ENCODE measurements at regions not wholly inside any gene's neighbourhood (a gene's known extent, or its start where the extent isn't known, plus 50 kb on each side); places are given as distances from the start of the nearest gene placed in this dataset.

DNA sequence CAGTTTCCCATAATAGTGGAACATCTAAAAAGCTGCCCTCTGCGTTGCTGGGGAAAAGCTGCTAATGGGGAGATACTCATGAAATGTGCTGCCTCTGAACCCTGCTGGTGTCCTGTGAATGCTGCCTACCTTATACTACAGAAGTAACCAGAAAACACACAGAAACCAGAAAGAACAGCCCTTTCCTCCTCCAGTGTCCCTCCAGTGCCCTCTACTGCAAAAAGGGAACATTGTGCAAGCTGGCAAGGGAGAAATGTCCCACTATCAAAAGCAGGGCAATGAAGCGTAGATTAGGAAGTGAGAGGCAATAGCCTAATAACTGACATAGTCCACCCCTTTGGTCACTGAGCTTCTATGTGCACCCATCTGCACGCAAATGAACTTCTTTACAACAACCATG lies 162.7 kb upstream of the ETAA1 start:
- Mint-ChIP-seq H3K27ac (ENCODE audit: unreplicated experiment) (no peak overlapping the region), H3K36me3 (ENCODE audit: low read depth, unreplicated experiment) (no peaks in the 10 kb centered on the region), H3K27me3 (ENCODE audit: unreplicated experiment) (peaks cover 2% of the 10 kb centered on the region), H3K9me3 (ENCODE audit: unreplicated experiment) (no peaks in the 10 kb centered on the region), H3K4me3 (ENCODE audit: unreplicated experiment) (no peak overlapping the region), H3K4me1 (ENCODE audit: unreplicated experiment) (no peaks in the 10 kb centered on the region)
- DNase-seq (ENCODE audit: low spot score): no peak
- TF ChIP-seq CTCF (IDR thresholded peaks at IDR 0.05; ENCODE audit: unreplicated experiment): no peak

DNA sequence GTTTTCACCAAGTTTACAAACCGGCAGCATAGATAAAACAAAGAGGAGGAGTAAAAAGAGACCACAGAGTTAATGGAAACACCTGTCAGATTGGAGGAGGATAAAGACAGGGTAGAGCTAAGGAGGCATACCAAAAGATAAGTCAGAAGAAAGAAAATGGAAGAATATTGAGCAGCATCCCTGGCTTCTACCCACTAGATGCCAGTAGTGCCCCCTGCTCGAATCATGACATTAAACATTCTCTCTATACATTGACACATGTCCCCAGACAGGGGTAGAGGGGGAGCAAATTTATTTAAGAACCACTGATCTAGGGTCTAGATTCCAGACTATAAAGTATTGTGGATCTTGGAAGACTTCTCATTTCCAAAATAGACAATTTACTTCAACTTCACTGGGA lies 159.8 kb upstream of the ETAA1 start:
- no peak for DNase-seq (ENCODE audit: low spot score)
- no peak for TF ChIP-seq CTCF (IDR thresholded peaks at IDR 0.05; ENCODE audit: unreplicated experiment)
- H3K9me3 Mint-ChIP-seq (ENCODE audit: unreplicated experiment): no peaks in the 10 kb centered on the region
- H3K27me3 Mint-ChIP-seq (ENCODE audit: unreplicated experiment): peaks cover 2% of the 10 kb centered on the region
- no peak overlapping the region for H3K4me3 Mint-ChIP-seq (ENCODE audit: unreplicated experiment)
- H3K36me3 Mint-ChIP-seq (ENCODE audit: low read depth, unreplicated experiment): no peaks in the 10 kb centered on the region
- peaks cover 2% of the 10 kb centered on the region for H3K4me1 Mint-ChIP-seq (ENCODE audit: unreplicated experiment)
- no peak overlapping the region for H3K27ac Mint-ChIP-seq (ENCODE audit: unreplicated experiment)

DNA sequence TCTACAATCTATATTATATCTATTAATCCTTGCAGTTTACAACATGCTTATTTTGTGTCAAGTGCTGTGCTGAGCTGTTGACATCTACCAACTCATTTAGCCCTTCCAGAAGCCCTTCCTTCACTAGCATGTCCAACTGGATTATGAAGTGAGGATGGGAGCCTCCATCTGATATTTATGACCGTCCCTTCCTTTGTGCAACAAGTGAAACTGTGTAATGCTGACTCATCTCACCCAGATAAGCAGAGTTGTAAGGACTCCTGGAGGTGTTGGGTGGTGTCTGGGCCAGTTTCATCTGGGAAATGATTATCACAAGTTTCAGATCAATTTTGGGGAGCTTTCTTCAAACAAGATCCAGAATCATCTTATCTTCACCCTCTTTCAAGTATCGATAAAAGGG lies 156.6 kb upstream of the ETAA1 start:
- H3K4me1 Mint-ChIP-seq (ENCODE audit: unreplicated experiment): peaks cover 2% of the 10 kb centered on the region
- H3K36me3 Mint-ChIP-seq (ENCODE audit: low read depth, unreplicated experiment): no peaks in the 10 kb centered on the region
- TF ChIP-seq CTCF (IDR thresholded peaks at IDR 0.05; ENCODE audit: unreplicated experiment): no peak
- H3K27ac Mint-ChIP-seq (ENCODE audit: unreplicated experiment): no peak overlapping the region
- H3K4me3 Mint-ChIP-seq (ENCODE audit: unreplicated experiment): no peak overlapping the region
- no peaks in the 10 kb centered on the region for H3K9me3 Mint-ChIP-seq (ENCODE audit: unreplicated experiment)
- peaks cover 2% of the 10 kb centered on the region for H3K27me3 Mint-ChIP-seq (ENCODE audit: unreplicated experiment)
- DNase-seq (ENCODE audit: low spot score): no peak

DNA sequence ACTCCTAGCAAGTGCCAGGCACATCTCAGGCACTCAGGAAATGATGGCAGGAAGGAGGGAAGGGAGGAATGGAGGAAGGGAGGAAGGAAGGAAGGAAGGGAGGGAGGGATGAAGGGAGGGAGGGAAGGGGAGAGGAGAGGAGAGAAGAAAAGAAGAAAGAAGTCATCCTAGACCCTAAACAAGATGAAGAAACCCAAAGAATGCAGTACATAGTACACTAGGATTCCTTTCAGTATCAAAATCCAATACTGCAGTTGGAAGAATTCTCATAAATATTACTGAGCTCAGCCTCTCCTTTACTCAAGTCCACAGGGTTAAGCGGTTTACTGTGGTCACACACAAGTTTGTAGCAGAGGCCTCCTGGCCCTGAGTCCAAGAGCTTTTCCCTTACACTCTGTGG lies 155.7 kb upstream of the ETAA1 start:
- TF ChIP-seq CTCF (IDR thresholded peaks at IDR 0.05; ENCODE audit: unreplicated experiment): no peak
- H3K36me3 Mint-ChIP-seq (ENCODE audit: low read depth, unreplicated experiment): no peaks in the 10 kb centered on the region
- no peak overlapping the region for H3K4me3 Mint-ChIP-seq (ENCODE audit: unreplicated experiment)
- peaks cover 2% of the 10 kb centered on the region for H3K4me1 Mint-ChIP-seq (ENCODE audit: unreplicated experiment)
- DNase-seq (ENCODE audit: low spot score): no peak
- H3K27ac Mint-ChIP-seq (ENCODE audit: unreplicated experiment): no peak overlapping the region
- H3K9me3 Mint-ChIP-seq (ENCODE audit: unreplicated experiment): no peaks in the 10 kb centered on the region
- peaks cover 2% of the 10 kb centered on the region for H3K27me3 Mint-ChIP-seq (ENCODE audit: unreplicated experiment)

DNA sequence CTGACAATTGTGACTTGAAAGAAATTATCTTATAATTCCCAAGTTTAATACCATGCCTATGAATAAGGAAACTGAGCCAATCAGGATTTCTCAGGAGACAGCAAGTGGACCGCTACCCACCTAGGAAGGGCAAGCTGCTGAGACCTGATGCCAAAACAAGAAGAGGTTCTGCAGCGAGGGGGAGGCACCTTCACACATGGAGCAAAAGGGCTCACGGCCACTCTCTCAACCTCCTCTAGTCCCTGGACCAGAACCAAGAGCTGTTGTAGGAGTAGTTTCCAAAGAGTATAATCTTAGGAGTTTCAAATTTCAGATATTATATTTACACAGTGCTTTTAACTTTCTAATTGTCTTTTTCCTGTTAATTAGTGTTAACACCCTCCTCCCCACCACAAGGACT lies 154.7 kb upstream of the ETAA1 start:
- DNase-seq (ENCODE audit: low spot score): no peak
- Mint-ChIP-seq H3K27me3 (ENCODE audit: unreplicated experiment) (peaks cover 2% of the 10 kb centered on the region), H3K9me3 (ENCODE audit: unreplicated experiment) (no peaks in the 10 kb centered on the region), H3K4me1 (ENCODE audit: unreplicated experiment) (peaks cover 2% of the 10 kb centered on the region), H3K36me3 (ENCODE audit: low read depth, unreplicated experiment) (no peaks in the 10 kb centered on the region), H3K27ac (ENCODE audit: unreplicated experiment) (no peak overlapping the region), H3K4me3 (ENCODE audit: unreplicated experiment) (no peak overlapping the region)
- TF ChIP-seq CTCF (IDR thresholded peaks at IDR 0.05; ENCODE audit: unreplicated experiment): no peak

All from endothelial cell (in vitro differentiated cells).